ENCODE measurements at regions not wholly inside any gene's neighbourhood (a gene's known extent, or its start where the extent isn't known, plus 50 kb on each side); places are given as distances from the start of the nearest gene placed in this dataset.

- Histone ChIP-seq H3K9me3 (ENCODE audit: insufficient read depth, low read depth, low read length) (no peaks in the 10 kb centered on the region), H3K4me3 (ENCODE audit: low read length) (no peak overlapping the region), H3K36me3 (ENCODE audit: insufficient read depth, low read length) (no peaks in the 10 kb centered on the region), H3K27me3 (ENCODE audit: insufficient read depth, low read length) (peaks cover 6% of the 10 kb centered on the region; the same call in 1 of the 2 replicates), H3K27ac (ENCODE audit: low read depth, low read length) (no peak overlapping the region), H3K9ac (ENCODE audit: low read depth, low read length) (no peak overlapping the region), H3K4me1 (ENCODE audit: insufficient read depth, low read length) (no peaks in the 10 kb centered on the region)
- WGBS, result 100% methylated on average over 2 of the region's 2 CpGs
Observed at GRCh38 chr21:36636439-36636838, 62.5 kb upstream of the SIM2 start.

GRCh38 chr21:36639769-36640168 is 59.1 kb upstream of the SIM2 start:
- no peaks in the 10 kb centered on the region for H3K27me3 ChIP-seq (ENCODE audit: insufficient read depth, low read length)
- no peak overlapping the region for H3K9ac ChIP-seq (ENCODE audit: low read depth, low read length)
- no peak overlapping the region for H3K4me3 ChIP-seq (ENCODE audit: low read length)
- H3K9me3 ChIP-seq (ENCODE audit: insufficient read depth, low read depth, low read length), result no peaks in the 10 kb centered on the region
- H3K27ac ChIP-seq (ENCODE audit: low read depth, low read length), result no peak overlapping the region
- 76% methylated on average over 6 of the region's 6 CpGs for WGBS
- no peaks in the 10 kb centered on the region for H3K4me1 ChIP-seq (ENCODE audit: insufficient read depth, low read length)
- H3K36me3 ChIP-seq (ENCODE audit: insufficient read depth, low read length), result no peaks in the 10 kb centered on the region

- Histone ChIP-seq H3K36me3 (ENCODE audit: insufficient read depth, low read length) (no peaks in the 10 kb centered on the region), H3K27me3 (ENCODE audit: insufficient read depth, low read length) (no peaks in the 10 kb centered on the region), H3K27ac (ENCODE audit: low read depth, low read length) (no peak overlapping the region), H3K9ac (ENCODE audit: low read depth, low read length) (no peak overlapping the region), H3K4me3 (ENCODE audit: low read length) (no peak overlapping the region), H3K4me1 (ENCODE audit: insufficient read depth, low read length) (no peaks in the 10 kb centered on the region), H3K9me3 (ENCODE audit: insufficient read depth, low read depth, low read length) (no peaks in the 10 kb centered on the region)
- WGBS, result 68% methylated on average over 4 of the region's 4 CpGs
Observed at GRCh38 chr21:36640174-36640720, 58.7 kb upstream of the SIM2 start.

- Histone ChIP-seq H3K36me3 (ENCODE audit: insufficient read depth, low read length) (no peaks in the 10 kb centered on the region), H3K4me3 (ENCODE audit: low read length) (no peak overlapping the region), H3K9me3 (ENCODE audit: insufficient read depth, low read depth, low read length) (no peaks in the 10 kb centered on the region), H3K9ac (ENCODE audit: low read depth, low read length) (no peak overlapping the region), H3K27me3 (ENCODE audit: insufficient read depth, low read length) (no peaks in the 10 kb centered on the region), H3K4me1 (ENCODE audit: insufficient read depth, low read length) (no peaks in the 10 kb centered on the region), H3K27ac (ENCODE audit: low read depth, low read length) (no peak overlapping the region)
- WGBS, result 72% methylated on average over 15 of the region's 15 CpGs
Observed at GRCh38 chr21:36640721-36641244, 58.1 kb upstream of the SIM2 start.

- H3K4me3 ChIP-seq (ENCODE audit: low read length), result no peak overlapping the region
- H3K27ac ChIP-seq (ENCODE audit: low read depth, low read length), result no peak overlapping the region
- WGBS, result 98% methylated on average over 1 of the region's 1 CpG
- no peak overlapping the region for H3K9ac ChIP-seq (ENCODE audit: low read depth, low read length)
- H3K27me3 ChIP-seq (ENCODE audit: insufficient read depth, low read length), result no peaks in the 10 kb centered on the region
- no peaks in the 10 kb centered on the region for H3K36me3 ChIP-seq (ENCODE audit: insufficient read depth, low read length)
- no peaks in the 10 kb centered on the region for H3K9me3 ChIP-seq (ENCODE audit: insufficient read depth, low read depth, low read length)
- no peaks in the 10 kb centered on the region for H3K4me1 ChIP-seq (ENCODE audit: insufficient read depth, low read length)
Observed at GRCh38 chr21:36641346-36641745, 57.6 kb upstream of the SIM2 start.

GRCh38 chr21:36641886-36642285 is 57.0 kb upstream of the SIM2 start:
- Histone ChIP-seq H3K9ac (ENCODE audit: low read depth, low read length) (no peak overlapping the region), H3K4me1 (ENCODE audit: insufficient read depth, low read length) (peaks cover 1% of the 10 kb centered on the region; the same call in 1 of the 2 replicates), H3K4me3 (ENCODE audit: low read length) (no peak overlapping the region), H3K36me3 (ENCODE audit: insufficient read depth, low read length) (no peaks in the 10 kb centered on the region), H3K27me3 (ENCODE audit: insufficient read depth, low read length) (no peaks in the 10 kb centered on the region), H3K9me3 (ENCODE audit: insufficient read depth, low read depth, low read length) (no peaks in the 10 kb centered on the region), H3K27ac (ENCODE audit: low read depth, low read length) (no peak overlapping the region)
- WGBS, result 92% methylated on average over 9 of the region's 9 CpGs

GRCh38 chr21:36642777-36643176 is 56.1 kb upstream of the SIM2 start:
- no peaks in the 10 kb centered on the region for H3K27me3 ChIP-seq (ENCODE audit: insufficient read depth, low read length)
- H3K9me3 ChIP-seq (ENCODE audit: insufficient read depth, low read depth, low read length), result no peaks in the 10 kb centered on the region
- no peak overlapping the region for H3K27ac ChIP-seq (ENCODE audit: low read depth, low read length)
- no peak overlapping the region for H3K4me3 ChIP-seq (ENCODE audit: low read length)
- H3K36me3 ChIP-seq (ENCODE audit: insufficient read depth, low read length), result no peaks in the 10 kb centered on the region
- H3K9ac ChIP-seq (ENCODE audit: low read depth, low read length), result no peak overlapping the region
- H3K4me1 ChIP-seq (ENCODE audit: insufficient read depth, low read length), result peaks cover 10% of the 10 kb centered on the region
- WGBS, result 97% methylated on average over 4 of the region's 4 CpGs

- Histone ChIP-seq H3K27me3 (ENCODE audit: insufficient read depth, low read length) (no peaks in the 10 kb centered on the region), H3K36me3 (ENCODE audit: insufficient read depth, low read length) (no peaks in the 10 kb centered on the region), H3K4me3 (ENCODE audit: low read length) (no peak overlapping the region), H3K9me3 (ENCODE audit: insufficient read depth, low read depth, low read length) (no peaks in the 10 kb centered on the region), H3K27ac (ENCODE audit: low read depth, low read length) (no peak overlapping the region), H3K4me1 (ENCODE audit: insufficient read depth, low read length) (peaks cover 12% of the 10 kb centered on the region), H3K9ac (ENCODE audit: low read depth, low read length) (no peak overlapping the region)
- 93% methylated on average over 12 of the region's 12 CpGs for WGBS
Observed at GRCh38 chr21:36643374-36644250, 55.3 kb upstream of the SIM2 start.

GRCh38 chr21:36646011-36646410 is 52.9 kb upstream of the SIM2 start:
- no peaks in the 10 kb centered on the region for H3K9me3 ChIP-seq (ENCODE audit: insufficient read depth, low read depth, low read length)
- H3K4me1 ChIP-seq (ENCODE audit: insufficient read depth, low read length), result peaks cover 12% of the 10 kb centered on the region
- WGBS, result 94% methylated on average over 7 of the region's 7 CpGs
- H3K36me3 ChIP-seq (ENCODE audit: insufficient read depth, low read length), result no peaks in the 10 kb centered on the region
- H3K27me3 ChIP-seq (ENCODE audit: insufficient read depth, low read length), result no peaks in the 10 kb centered on the region
- H3K9ac ChIP-seq (ENCODE audit: low read depth, low read length), result no peak overlapping the region
- H3K4me3 ChIP-seq (ENCODE audit: low read length), result no peak overlapping the region
- no peak overlapping the region for H3K27ac ChIP-seq (ENCODE audit: low read depth, low read length)

- Histone ChIP-seq H3K27ac (ENCODE audit: low read depth, low read length) (peak overlapping the region; percentile 74; the same call in 1 of the 2 replicates), H3K27me3 (ENCODE audit: insufficient read depth, low read length) (no peaks in the 10 kb centered on the region), H3K9me3 (ENCODE audit: insufficient read depth, low read depth, low read length) (no peaks in the 10 kb centered on the region), H3K4me1 (ENCODE audit: insufficient read depth, low read length) (peaks cover 12% of the 10 kb centered on the region), H3K4me3 (ENCODE audit: low read length) (no peak overlapping the region), H3K36me3 (ENCODE audit: insufficient read depth, low read length) (no peaks in the 10 kb centered on the region), H3K9ac (ENCODE audit: low read depth, low read length) (no peak overlapping the region)
- 93% methylated on average over 6 of the region's 6 CpGs for WGBS
Observed at GRCh38 chr21:36646645-36647044, 52.3 kb upstream of the SIM2 start.

GRCh38 chr21:36647279-36648093 is 51.4 kb upstream of the SIM2 start:
- Histone ChIP-seq H3K27me3 (ENCODE audit: insufficient read depth, low read length) (no peaks in the 10 kb centered on the region), H3K36me3 (ENCODE audit: insufficient read depth, low read length) (no peaks in the 10 kb centered on the region), H3K9me3 (ENCODE audit: insufficient read depth, low read depth, low read length) (no peaks in the 10 kb centered on the region), H3K4me3 (ENCODE audit: low read length) (no peak overlapping the region), H3K27ac (ENCODE audit: low read depth, low read length) (peak overlapping the region; percentile 74), H3K9ac (ENCODE audit: low read depth, low read length) (peak overlapping the region; percentile 44; the same call in 1 of the 2 replicates), H3K4me1 (ENCODE audit: insufficient read depth, low read length) (peaks cover 12% of the 10 kb centered on the region)
- 41% methylated on average over 15 of the region's 15 CpGs for WGBS

All from HUES64 (cell line).